GM19351 (cell line): ENCODE measurements at regions not wholly inside any gene's neighbourhood (a gene's known extent, or its start where the extent isn't known, plus 50 kb on each side); places are given as distances from the start of the nearest gene placed in this dataset.

Experiments
- ATAC-seq: cut with Tn5 transposase; IDR thresholded peaks from one replicate; pipeline ENCODE4 v1.9.1; 2021; ENCODE audit warnings: mild to moderate bottlenecking, moderate library complexity; ENCODE audit not compliant: unreplicated experiment

DNA sequence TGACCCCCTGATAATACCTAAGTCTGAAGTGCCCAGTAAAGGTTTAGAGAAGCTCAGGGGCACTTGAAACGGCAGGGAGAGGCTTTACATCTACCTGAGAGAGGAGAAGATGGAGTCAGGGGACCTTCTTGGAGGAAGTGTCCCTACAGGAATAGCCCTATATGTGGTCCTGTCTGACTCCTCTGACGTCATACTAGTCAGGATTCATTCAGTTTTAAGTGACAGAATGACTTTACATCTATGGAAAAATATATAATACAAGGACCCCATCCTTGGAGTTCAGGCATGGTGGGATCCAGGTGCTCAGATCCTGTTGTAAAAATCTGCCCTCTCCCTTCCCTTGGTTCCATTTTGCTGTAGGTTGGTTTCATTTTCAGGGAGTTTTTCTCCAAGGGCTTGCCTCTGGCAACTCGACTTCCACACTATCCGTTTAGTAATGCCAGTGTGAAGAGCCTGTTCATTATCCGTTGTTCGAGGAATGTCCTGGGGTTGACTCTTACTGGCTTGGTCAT, 205.6 kb downstream of the IRF8 start:
- no peak for ATAC-seq

DNA sequence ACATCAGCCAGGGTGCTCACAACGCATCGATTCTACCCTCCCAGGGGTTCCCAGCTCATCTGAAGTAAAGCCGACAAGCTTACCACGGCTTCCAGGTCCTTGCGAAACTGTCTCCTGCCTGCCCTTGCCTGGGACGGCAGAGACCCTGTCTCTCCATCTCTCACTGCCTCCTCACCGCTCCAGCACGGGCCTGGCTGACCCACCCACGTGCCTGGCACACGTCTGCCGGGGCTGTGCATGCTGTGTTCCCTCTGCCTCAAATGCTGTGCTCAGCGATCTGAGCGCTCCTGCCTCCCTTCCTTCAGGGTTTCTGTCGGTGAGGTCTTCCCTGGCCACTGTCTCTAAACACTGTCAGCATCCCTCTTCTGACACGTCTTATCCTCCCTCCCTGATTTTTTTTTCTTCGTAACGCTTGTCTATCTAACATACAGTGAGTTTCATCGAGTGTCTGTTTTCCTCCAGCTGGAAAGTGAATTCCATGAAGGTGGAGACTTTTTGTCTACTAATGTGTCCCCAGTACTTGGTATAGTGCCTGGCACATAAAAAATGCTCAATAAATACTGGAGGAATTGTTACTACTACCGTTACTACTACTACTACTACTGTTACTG, 208.4 kb downstream of the IRF8 start:
- ATAC-seq = no peak

- no peak for ATAC-seq
Measured at GRCh38 chr16:86108062-86108461, 209.1 kb downstream of the IRF8 start.

DNA sequence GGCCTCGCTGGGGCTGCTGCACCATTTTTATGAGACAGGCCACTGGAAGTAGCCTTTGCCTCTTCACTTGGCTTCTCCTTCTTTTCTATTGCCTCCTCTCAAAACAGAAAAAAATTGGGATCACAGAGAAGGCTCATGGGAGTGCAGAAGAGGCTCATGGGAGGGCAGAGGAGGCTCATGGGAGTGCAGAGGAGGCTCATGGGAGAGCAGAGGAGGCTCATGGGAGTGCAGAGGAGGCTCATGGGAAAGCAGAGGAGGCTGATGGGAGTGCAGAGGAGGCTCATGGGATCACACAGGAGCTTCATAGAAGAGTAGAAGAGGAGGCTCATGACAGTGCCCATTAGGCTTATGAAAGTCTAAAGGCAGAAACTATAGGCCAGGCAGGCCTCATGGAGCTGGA, 211.2 kb downstream of the IRF8 start:
- no peak for ATAC-seq

DNA sequence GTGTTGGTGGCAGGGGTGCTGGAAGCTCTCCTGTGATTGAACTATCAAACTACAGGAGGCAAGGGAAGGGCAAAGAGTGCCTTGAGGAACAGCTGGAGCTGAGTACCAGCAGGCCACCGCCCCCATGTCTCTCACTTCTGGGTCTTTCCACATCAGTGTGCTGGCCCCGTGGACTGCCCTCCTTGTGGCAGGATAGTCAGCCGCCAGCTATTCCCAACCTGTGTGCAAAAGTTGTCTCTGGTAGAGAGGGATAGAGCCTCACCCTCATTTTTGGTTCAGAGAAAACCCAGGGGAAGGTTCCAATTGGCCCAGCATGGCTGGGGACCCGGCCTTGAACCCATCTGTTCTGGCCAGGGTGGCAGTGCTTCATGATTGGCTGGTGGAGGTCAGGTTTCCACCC, 211.8 kb downstream of the IRF8 start:
- no peak for ATAC-seq

DNA sequence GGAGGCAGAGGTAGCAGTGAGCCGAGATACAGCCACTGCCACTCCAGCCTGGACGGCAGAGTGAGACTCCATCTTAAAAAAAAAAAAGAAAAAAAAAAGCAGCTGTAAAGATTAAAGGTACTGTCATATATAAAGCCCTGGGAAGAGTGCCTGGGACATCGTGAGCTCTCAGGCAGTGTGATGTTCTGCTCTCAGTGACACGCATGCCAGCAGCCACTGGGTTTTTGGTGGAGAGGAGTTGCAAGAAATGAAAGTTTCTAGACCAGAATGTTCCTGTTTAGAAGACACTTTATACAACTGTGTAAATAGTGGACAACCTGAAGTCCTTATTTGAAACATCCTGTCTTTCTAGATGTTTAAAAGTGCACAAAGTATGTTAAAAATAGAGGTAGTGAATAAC, 213.2 kb downstream of the IRF8 start:
- no peak for ATAC-seq

GRCh38 chr16:86117235-86117634, 218.3 kb downstream of the IRF8 start:
- ATAC-seq = no peak

DNA sequence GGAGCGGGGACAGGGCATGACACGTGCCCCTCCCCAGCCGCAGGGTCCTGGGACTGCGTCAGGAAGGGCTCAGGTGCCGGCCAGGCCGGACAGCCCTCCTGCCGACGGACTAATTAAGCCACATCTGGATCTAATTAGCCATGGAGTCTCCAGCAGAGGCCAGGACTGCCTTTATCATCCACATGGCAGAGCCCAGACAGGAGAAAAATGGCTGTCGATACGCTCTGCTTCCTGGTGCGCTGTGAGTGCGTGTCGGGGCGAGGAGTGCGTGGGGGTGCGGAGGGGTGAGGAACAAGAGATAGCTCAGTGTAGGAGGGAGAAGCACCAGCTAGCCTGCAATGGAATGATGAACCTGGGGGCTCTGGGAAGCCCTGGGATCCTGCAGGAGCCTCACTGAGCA, 218.8 kb downstream of the IRF8 start:
- no peak for ATAC-seq

GRCh38 chr16:86118467-86119307, 219.7 kb downstream of the IRF8 start:
- ATAC-seq = no peak

- no peak for ATAC-seq
Measured at GRCh38 chr16:86120201-86121192, 221.5 kb downstream of the IRF8 start.

DNA sequence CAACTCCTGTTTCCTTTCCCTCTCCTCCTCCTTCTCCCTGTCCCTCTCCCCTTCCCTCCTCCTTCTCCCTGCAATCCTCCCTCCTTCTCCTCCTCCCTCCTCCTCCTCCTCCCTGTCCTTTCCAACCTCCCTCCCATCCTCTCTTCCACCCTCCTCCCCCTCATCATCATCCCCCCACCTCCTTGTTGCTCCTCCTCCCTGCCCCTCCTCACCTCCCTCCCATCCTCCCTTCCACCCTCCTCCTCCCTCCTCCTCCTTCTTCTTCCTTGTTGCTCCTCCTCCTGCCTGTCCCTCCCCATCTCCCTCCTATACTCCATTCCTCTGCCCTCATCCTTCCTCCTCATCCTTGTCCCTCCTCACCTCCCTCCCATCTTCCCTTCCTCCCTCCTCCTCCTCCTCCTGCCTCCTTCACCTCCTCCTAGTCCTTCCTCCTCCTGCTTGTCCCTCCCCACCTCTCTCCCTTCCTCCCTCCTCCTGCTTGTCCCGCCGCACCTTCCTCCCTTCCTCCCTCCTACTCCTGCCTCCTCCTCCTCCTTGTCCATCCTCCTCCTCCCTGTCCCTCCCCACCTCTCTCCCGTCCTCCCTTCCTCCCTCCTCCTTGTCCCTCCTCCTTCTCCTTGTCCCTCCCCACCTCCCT, 222.5 kb downstream of the IRF8 start:
- no peak for ATAC-seq

- ATAC-seq = no peak
Measured at GRCh38 chr16:86122681-86123342, 223.8 kb downstream of the IRF8 start.

DNA sequence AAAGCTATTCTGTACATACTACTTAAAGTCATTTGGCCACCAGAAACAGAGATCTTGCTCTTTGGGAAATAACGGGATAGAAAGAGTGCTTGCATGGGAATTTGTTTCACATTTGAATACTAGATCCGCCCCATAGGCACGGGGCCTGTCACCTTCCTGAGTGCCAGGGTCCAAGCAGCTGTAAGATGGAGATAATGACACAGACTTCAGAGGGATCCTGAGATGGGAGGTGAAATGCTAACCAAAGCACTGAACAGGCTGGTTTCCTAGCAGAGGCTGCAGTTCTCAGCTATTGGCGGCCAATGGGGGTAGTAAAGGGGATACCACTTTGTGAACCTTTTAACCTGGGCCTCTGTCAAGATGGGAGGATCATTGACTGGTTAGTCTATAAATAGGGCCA, 225.4 kb downstream of the IRF8 start:
- ATAC-seq = no peak

DNA sequence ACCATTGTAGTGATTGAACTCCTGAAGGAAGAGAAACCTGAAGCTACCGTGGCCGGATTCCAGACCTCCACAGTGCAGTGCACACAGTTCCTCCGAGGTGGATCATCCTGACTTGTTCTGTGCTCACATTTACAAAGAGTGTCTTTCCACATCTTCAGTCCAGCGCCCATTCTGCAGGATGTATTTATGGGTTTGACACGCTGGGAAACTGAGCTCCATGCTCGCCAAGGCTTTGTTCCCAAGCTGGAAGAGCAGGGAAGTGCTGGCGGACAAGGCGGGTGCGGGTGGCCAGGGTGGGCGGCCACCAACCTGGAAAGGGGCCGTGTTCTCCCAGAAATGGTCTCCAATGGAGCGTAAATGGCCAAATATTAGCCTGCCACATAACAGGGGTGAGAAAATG, 227.9 kb downstream of the IRF8 start:
- ATAC-seq = no peak

DNA sequence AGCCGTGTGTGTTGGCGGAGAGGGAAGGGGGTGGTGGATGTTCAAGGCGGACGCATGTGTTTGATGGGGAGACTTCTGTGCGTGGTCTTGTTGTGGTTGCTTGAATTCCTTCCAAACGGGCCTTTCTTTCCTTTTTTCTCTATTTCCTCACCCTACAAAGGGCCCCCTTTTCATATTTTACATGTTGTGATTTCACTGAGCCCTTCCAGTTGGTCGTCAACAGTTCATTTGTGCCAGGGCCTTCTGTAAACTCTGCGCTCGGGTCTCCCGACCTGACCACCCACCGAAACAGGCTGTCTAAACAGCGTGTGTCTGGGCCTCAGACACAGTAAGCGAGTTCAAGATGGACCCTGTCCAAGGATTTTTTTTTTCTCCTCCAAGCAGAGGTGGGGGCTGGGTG, 228.4 kb downstream of the IRF8 start:
- ATAC-seq = no peak

DNA sequence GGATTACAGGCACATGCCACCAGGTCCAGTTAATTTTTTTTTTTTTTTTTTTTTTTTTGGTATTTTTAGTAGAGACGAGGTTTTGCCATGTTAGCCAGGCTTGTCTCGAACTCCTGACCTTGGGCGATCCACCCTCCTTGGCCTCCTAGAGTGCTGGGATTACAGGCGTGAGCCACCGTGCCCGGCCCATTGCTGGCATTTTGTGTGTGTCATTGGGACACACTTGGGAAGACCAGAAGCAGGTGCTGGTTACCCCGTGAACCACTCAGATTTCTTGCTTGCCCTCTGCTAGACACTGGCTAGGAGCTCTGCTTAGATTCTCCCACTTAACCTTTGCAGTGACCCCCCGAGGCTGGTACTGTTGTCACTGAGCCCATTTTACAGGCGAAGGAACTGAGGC, 229.3 kb downstream of the IRF8 start:
- ATAC-seq = no peak

GRCh38 chr16:86129541-86129940, 230.6 kb downstream of the IRF8 start:
- no peak for ATAC-seq

GRCh38 chr16:86133377-86133776, 234.4 kb downstream of the IRF8 start:
- ATAC-seq = no peak

GRCh38 chr16:86133847-86134375, 234.9 kb downstream of the IRF8 start:
- ATAC-seq = no peak
